GM12865 (cell line): ENCODE measurements at regions not wholly inside any gene's neighbourhood (a gene's known extent, or its start where the extent isn't known, plus 50 kb on each side); places are given as distances from the start of the nearest gene placed in this dataset.
"Not testable (repeated sequence)": the region's sequence is repeated elsewhere in the genome, so short reads cannot be mapped to it uniquely, and the experiment has no call there.

Experiments used
- DNase-seq: peaks from one replicate; pipeline ENCODE4 v3.0.0; 2010; ENCODE audit warnings: low read depth
- H3K4me3 ChIP-seq: 2 replicates; pipeline ENCODE4 v1.5.1; 2011; ENCODE audit warnings: mild to moderate bottlenecking, low read depth, low read length, control low read depth
- CTCF ChIP-seq: IDR thresholded peaks from 2 replicates; pipeline ENCODE4 v1.5.1; 2011; ENCODE audit warnings: low read length, control low read depth, low read depth, inconsistent platforms; ENCODE audit not compliant: insufficient read depth; ENCODE audit errors: missing control alignments

- DNase-seq: no peak
- H3K4me3 ChIP-seq: no peak overlapping the region
- no peak for TF ChIP-seq CTCF
Measured at GRCh38 chr15:67945131-67945530, 105.3 kb upstream of the RNU6-1 start.

- peak overlapping the region; percentile 54 for H3K4me3 ChIP-seq
- no peak for TF ChIP-seq CTCF
- peak; percentile 48 for DNase-seq
Measured at GRCh38 chr15:67945951-67946700, 106.3 kb upstream of the RNU6-1 start.

GRCh38 chr15:67946701-67947100, 106.9 kb upstream of the RNU6-1 start:
- DNase-seq: peak; percentile 66
- peak overlapping the region; percentile 54 for H3K4me3 ChIP-seq
- no peak for TF ChIP-seq CTCF

- peak overlapping the region; percentile 54; the same call in 1 of the 2 replicates for H3K4me3 ChIP-seq
Measured at GRCh38 chr15:67947254-67948039, 106.7 kb upstream of the PIAS1 start.

GRCh38 chr15:67948215-67948614, 105.9 kb upstream of the PIAS1 start:
- no peak overlapping the region for H3K4me3 ChIP-seq
- DNase-seq: no peak
- TF ChIP-seq CTCF: no peak

More at GRCh38 chr15:67947254-67948039, 106.7 kb upstream of the PIAS1 start:
- DNase-seq: no peak
- TF ChIP-seq CTCF: no peak

GRCh38 chr15:67951187-67951586, 102.9 kb upstream of the PIAS1 start:
- DNase-seq: peak; percentile 30
- not testable (repeated sequence) for H3K4me3 ChIP-seq

- no peak for DNase-seq
- no peak for TF ChIP-seq CTCF
- no peak overlapping the region for H3K4me3 ChIP-seq
Measured at GRCh38 chr15:67953299-67953698, 100.8 kb upstream of the PIAS1 start.
